WTC11 (cell line): ENCODE measurements at regions not wholly inside any gene's neighbourhood (a gene's known extent, or its start where the extent isn't known, plus 50 kb on each side); places are given as distances from the start of the nearest gene placed in this dataset.

Source experiments
- ATAC-seq: fragments of 200-7000 bp; cut with Tn5 transposase; 2 replicates; pipeline ENCODE4 v1.10.0; 2021; ENCODE audit warnings: mild to moderate bottlenecking, moderate library complexity
- CTCF ChIA-PET: fragments of 300-600 bp; sonication (Branson Sonifier 250); formaldehyde crosslinking; loops from one replicate; lab custom pipeline; 2021; ENCODE audit warnings: antibody characterized with exemption; lab: Charles Lee
- POLR2A ChIA-PET: fragments of 350-600 bp; sonication (Branson Sonifier 250); formaldehyde crosslinking; loops from one replicate; lab custom pipeline; 2021; ENCODE audit warnings: antibody characterized with exemption; lab: Charles Lee
- DNase-seq: peaks from one replicate; pipeline ENCODE4 v3.0.0; 2021; ENCODE audit warnings: low spot score
- H3K27ac Mint-ChIP-seq: 2 replicates; pipeline ENCODE4 v1.8.0; 2021; ENCODE audit warnings: mixed read lengths
- H3K27me3 Mint-ChIP-seq: 2 replicates; pipeline ENCODE4 v1.8.0; 2021; ENCODE audit warnings: low read depth, mild to moderate bottlenecking, moderate library complexity, mixed read lengths
- H3K36me3 Mint-ChIP-seq: 2 replicates; pipeline ENCODE4 v1.8.0; 2021; ENCODE audit warnings: mixed read lengths
- H3K4me1 Mint-ChIP-seq: 2 replicates; pipeline ENCODE4 v1.8.0; 2022; ENCODE audit warnings: mixed read lengths
- H3K4me3 Mint-ChIP-seq: 2 replicates; pipeline ENCODE4 v1.8.0; 2021; ENCODE audit warnings: mild to moderate bottlenecking, moderate library complexity, mixed read lengths
- H3K9me3 Mint-ChIP-seq: 2 replicates; pipeline ENCODE4 v1.8.0; 2021; ENCODE audit warnings: mixed read lengths
- AFF4 ChIP-seq: sonication (generic); formaldehyde crosslinking; IDR thresholded peaks from 2 replicates; pipeline ENCODE4 v1.8.1; 2023; ENCODE audit warnings: mild to moderate bottlenecking, missing genetic modification reagents, borderline replicate concordance
- ATF6 ChIP-seq: sonication (generic); formaldehyde crosslinking; IDR thresholded peaks from 2 replicates; pipeline ENCODE4 v1.8.1; 2023; ENCODE audit warnings: mild to moderate bottlenecking, missing genetic modification reagents
- E2F1 ChIP-seq: sonication (generic); formaldehyde crosslinking; IDR thresholded peaks from 2 replicates; pipeline ENCODE4 v1.8.0; 2022; ENCODE audit warnings: mild to moderate bottlenecking, missing genetic modification reagents
- E2F4 ChIP-seq: sonication (generic); formaldehyde crosslinking; IDR thresholded peaks from 2 replicates; pipeline ENCODE4 v1.8.1; 2022; ENCODE audit warnings: low read depth, mild to moderate bottlenecking, moderate library complexity, missing genetic modification reagents, borderline replicate concordance
- ERG ChIP-seq: fragments of 250-450 bp; sonication (Bioruptor Pico); IDR thresholded peaks from 2 replicates; pipeline ENCODE4 v1.8.0; 2021; ENCODE audit warnings: mild to moderate bottlenecking
- ETV6 ChIP-seq: sonication (generic); formaldehyde crosslinking; IDR thresholded peaks from 2 replicates; pipeline ENCODE4 v1.8.1; 2022; ENCODE audit warnings: mild to moderate bottlenecking, missing genetic modification reagents
- GRHL2 ChIP-seq: fragments of 250-450 bp; sonication (Bioruptor Pico); IDR thresholded peaks from 2 replicates; pipeline ENCODE4 v1.8.0; 2022; ENCODE audit warnings: mild to moderate bottlenecking, moderate library complexity; ENCODE audit not compliant: insufficient replicate concordance, severe bottlenecking
- HMGXB4 ChIP-seq: sonication (generic); formaldehyde crosslinking; IDR thresholded peaks from 2 replicates; pipeline ENCODE4 v1.8.1; 2023; ENCODE audit warnings: mild to moderate bottlenecking, moderate library complexity, missing genetic modification reagents
- RORB ChIP-seq: fragments of 250-450 bp; sonication (Bioruptor Pico); IDR thresholded peaks from 2 replicates; pipeline ENCODE4 v1.9.0; 2021; ENCODE audit warnings: mild to moderate bottlenecking
- ZBTB21 ChIP-seq: sonication (generic); formaldehyde crosslinking; IDR thresholded peaks from 2 replicates; pipeline ENCODE4 v1.8.1; 2023; ENCODE audit warnings: mild to moderate bottlenecking, missing genetic modification reagents, borderline replicate concordance
- ZMAT4 ChIP-seq: fragments of 250-450 bp; sonication (Bioruptor Pico); IDR thresholded peaks from 2 replicates; pipeline ENCODE4 v1.9.0; 2021; ENCODE audit warnings: mild to moderate bottlenecking
- ZNF121 ChIP-seq: sonication (generic); formaldehyde crosslinking; IDR thresholded peaks from 2 replicates; pipeline ENCODE4 v1.8.0; 2023; ENCODE audit warnings: missing genetic modification reagents
- ZNF232 ChIP-seq: sonication (generic); formaldehyde crosslinking; IDR thresholded peaks from 2 replicates; pipeline ENCODE4 v1.8.0; 2022; ENCODE audit warnings: mild to moderate bottlenecking, missing genetic modification reagents
- ZNF281 ChIP-seq: sonication (generic); formaldehyde crosslinking; IDR thresholded peaks from 2 replicates; pipeline ENCODE4 v1.8.0; 2023; ENCODE audit warnings: mild to moderate bottlenecking, missing genetic modification reagents
- ZNF396 ChIP-seq: fragments of 250-450 bp; sonication (Bioruptor Pico); IDR thresholded peaks from 2 replicates; pipeline ENCODE4 v1.8.0; 2021; ENCODE audit warnings: mild to moderate bottlenecking, moderate library complexity, borderline replicate concordance

- no peaks in the 10 kb centered on the region for H3K27me3 Mint-ChIP-seq
- POLR2A ChIA-PET = no interaction called here
- TF ChIP-seq HMGXB4 (CRISPR knock-in tag) (no peak), GRHL2 (CRISPR knock-in tag) (no peak), E2F1 (CRISPR knock-in tag) (no peak), RORB (CRISPR knock-in tag) (no peak), ZNF396 (CRISPR knock-in tag) (no peak), ETV6 (CRISPR knock-in tag) (no peak), ZBTB21 (CRISPR knock-in tag) (no peak), ZNF232 (CRISPR knock-in tag) (no peak), ERG (CRISPR knock-in tag) (no peak), ZNF281 (no peak), ATF6 (CRISPR knock-in tag) (no peak), AFF4 (no peak), ZMAT4 (CRISPR knock-in tag) (no peak), E2F4 (CRISPR knock-in tag) (no peak), ZNF121 (no peak)
- TF ChIP-seq, all 79 proteins: peak for 0
- Mint-ChIP-seq H3K4me1 (no peaks in the 10 kb centered on the region), H3K9me3 (no peaks in the 10 kb centered on the region), H3K4me3 (no peak overlapping the region), H3K36me3 (no peaks in the 10 kb centered on the region), H3K27ac (no peak overlapping the region)
- CTCF ChIA-PET = no interaction called here
- no peak for ATAC-seq
- no peak for DNase-seq
Observed at GRCh38 chr4:20509315-20509714, 190.9 kb upstream of the PACRGL start.
